Endodermal cell (in vitro differentiated cells): ENCODE measurements at regions not wholly inside any gene's neighbourhood (a gene's known extent, or its start where the extent isn't known, plus 50 kb on each side); places are given as distances from the start of the nearest gene placed in this dataset.

Experiments
- DNase-seq: peaks from one replicate; pipeline ENCODE4 v3.0.0-alpha.2; 2017
- H3K27ac ChIP-seq: 2 replicates; pipeline ENCODE4 v1.5.1; 2013; ENCODE audit warnings: mild to moderate bottlenecking, low read depth, low read length, moderate library complexity
- H3K27me3 ChIP-seq: 2 replicates; pipeline ENCODE4 v1.6.1; 2013; ENCODE audit warnings: mild to moderate bottlenecking, low read length, moderate library complexity; ENCODE audit not compliant: insufficient read depth, control insufficient read depth, poor library complexity, severe bottlenecking
- H3K36me3 ChIP-seq: 2 replicates; pipeline ENCODE4 v1.7.0; 2013; ENCODE audit warnings: mild to moderate bottlenecking, low read length, moderate library complexity; ENCODE audit not compliant: control insufficient read depth, insufficient read depth
- H3K4me1 ChIP-seq: one replicate; pipeline ENCODE4 v1.7.0; 2013; ENCODE audit warnings: low read length; ENCODE audit not compliant: control insufficient read depth, insufficient read depth
- H3K4me3 ChIP-seq: 2 replicates; pipeline ENCODE4 v1.5.1; 2013; ENCODE audit warnings: mild to moderate bottlenecking, low read length, moderate library complexity
- H3K9ac ChIP-seq: 2 replicates; pipeline ENCODE4 v1.6.1; 2013; ENCODE audit warnings: mild to moderate bottlenecking, low read length, moderate library complexity; ENCODE audit not compliant: poor library complexity, severe bottlenecking; ENCODE audit errors: extremely low read depth
- H3K9me3 ChIP-seq: 2 replicates; pipeline ENCODE4 v1.6.1; 2013; ENCODE audit warnings: mild to moderate bottlenecking, low read length, moderate library complexity; ENCODE audit not compliant: control insufficient read depth
- H3K27ac Mint-ChIP-seq: 2 replicates; pipeline ENCODE4 v1.8.0; 2020; ENCODE audit warnings: mixed read lengths
- H3K27me3 Mint-ChIP-seq: 2 replicates; pipeline ENCODE4 v1.8.0; 2021; ENCODE audit warnings: mild to moderate bottlenecking, mixed read lengths; ENCODE audit not compliant: insufficient read depth
- H3K36me3 Mint-ChIP-seq: 2 replicates; pipeline ENCODE4 v1.8.0; 2020; ENCODE audit warnings: low read depth, mixed read lengths
- H3K4me1 Mint-ChIP-seq: 2 replicates; pipeline ENCODE4 v1.8.0; 2020; ENCODE audit warnings: mixed read lengths
- H3K4me3 Mint-ChIP-seq: 2 replicates; pipeline ENCODE4 v1.8.0; 2020; ENCODE audit warnings: mild to moderate bottlenecking, moderate library complexity, mixed read lengths
- H3K9me3 Mint-ChIP-seq: 2 replicates; pipeline ENCODE4 v1.8.0; 2020; ENCODE audit warnings: mild to moderate bottlenecking, mixed read lengths
- CTCF ChIP-seq: fragments of 200-600 bp; sonication (generic); conservative IDR thresholded peaks from 2 replicates; pipeline ENCODE4 v1.5.0; 2021; ENCODE audit warnings: antibody characterized with exemption, mild to moderate bottlenecking
- WGBS, 2 experiments: methylation state at CpG; one replicate each; pipeline versions ENCODE4 v1.1.5 to v1.1.7; 2013; ENCODE audit warnings: missing lambda C conversion rate in 2 of 2, mixed read lengths in 1 of 2; ENCODE audit not compliant: insufficient coverage in 1 of 2, insufficient read length in 1 of 2; 5-methylcytosine and 5-hydroxymethylcytosine counted together

- Mint-ChIP-seq H3K4me1 (peaks cover 73% of the 10 kb centered on the region), H3K27ac (peak overlapping the region; percentile 94), H3K4me3 (peak overlapping the region; percentile 71), H3K27me3 (no peaks in the 10 kb centered on the region), H3K9me3 (no peaks in the 10 kb centered on the region), H3K36me3 (peaks cover 22% of the 10 kb centered on the region)
- peak overlapping the region; percentile 96 for H3K4me3 ChIP-seq
- WGBS, 2 experiments = 66 to 68% methylated on average over 8 of the region's 8 CpGs
- peaks cover 18% of the 10 kb centered on the region for H3K4me1 ChIP-seq
- peaks cover 28% of the 10 kb centered on the region for H3K36me3 ChIP-seq
- TF ChIP-seq CTCF = no peak
- H3K9ac ChIP-seq = peak overlapping the region; percentile 81
- H3K9me3 ChIP-seq = no peaks in the 10 kb centered on the region
- peak; percentile 60 for DNase-seq
- H3K27ac ChIP-seq = no peak overlapping the region
- H3K27me3 ChIP-seq = no peaks in the 10 kb centered on the region
These were observed 76.9 kb upstream of the EEA1 start for GRCh38 chr12:93005928-93006392.

- no peaks in the 10 kb centered on the region for H3K9me3 ChIP-seq
- no peak for DNase-seq
- no peak overlapping the region for H3K27ac ChIP-seq
- TF ChIP-seq CTCF = no peak
- H3K27me3 ChIP-seq = no peaks in the 10 kb centered on the region
- H3K36me3 ChIP-seq = peaks cover 35% of the 10 kb centered on the region
- Mint-ChIP-seq H3K9me3 (no peaks in the 10 kb centered on the region), H3K4me3 (peak overlapping the region; percentile 71), H3K27me3 (no peaks in the 10 kb centered on the region), H3K27ac (peak overlapping the region; percentile 94), H3K4me1 (peaks cover 67% of the 10 kb centered on the region), H3K36me3 (peaks cover 29% of the 10 kb centered on the region)
- H3K4me3 ChIP-seq = peak overlapping the region; percentile 96
- 58 to 67% methylated on average over 3 to 5 of the region's 5 CpGs for WGBS, 2 experiments
- peak overlapping the region; percentile 81 for H3K9ac ChIP-seq
- peaks cover 22% of the 10 kb centered on the region for H3K4me1 ChIP-seq
These were observed 77.5 kb upstream of the EEA1 start for GRCh38 chr12:93006471-93007208.

GRCh38 chr12:93007544-93007943 is 78.4 kb upstream of the EEA1 start:
- Histone ChIP-seq H3K9ac (peak overlapping the region; percentile 81), H3K9me3 (no peaks in the 10 kb centered on the region), H3K4me1 (peaks cover 18% of the 10 kb centered on the region), H3K36me3 (peaks cover 43% of the 10 kb centered on the region), H3K4me3 (peak overlapping the region; percentile 96), H3K27me3 (no peaks in the 10 kb centered on the region), H3K27ac (no peak overlapping the region)
- Mint-ChIP-seq H3K27me3 (no peaks in the 10 kb centered on the region), H3K27ac (peak overlapping the region; percentile 94), H3K36me3 (peaks cover 37% of the 10 kb centered on the region), H3K4me1 (peaks cover 60% of the 10 kb centered on the region), H3K9me3 (no peaks in the 10 kb centered on the region), H3K4me3 (peak overlapping the region; percentile 71)
- WGBS, 2 experiments = 37 to 46% methylated on average over 3 to 4 of the region's 4 CpGs
- no peak for TF ChIP-seq CTCF
- DNase-seq = no peak
